ENCODE measurements at regions not wholly inside any gene's neighbourhood (a gene's known extent, or its start where the extent isn't known, plus 50 kb on each side); places are given as distances from the start of the nearest gene placed in this dataset.
"Not testable (repeated sequence)": the region's sequence is repeated elsewhere in the genome, so short reads cannot be mapped to it uniquely, and the experiment has no call there.

DNA sequence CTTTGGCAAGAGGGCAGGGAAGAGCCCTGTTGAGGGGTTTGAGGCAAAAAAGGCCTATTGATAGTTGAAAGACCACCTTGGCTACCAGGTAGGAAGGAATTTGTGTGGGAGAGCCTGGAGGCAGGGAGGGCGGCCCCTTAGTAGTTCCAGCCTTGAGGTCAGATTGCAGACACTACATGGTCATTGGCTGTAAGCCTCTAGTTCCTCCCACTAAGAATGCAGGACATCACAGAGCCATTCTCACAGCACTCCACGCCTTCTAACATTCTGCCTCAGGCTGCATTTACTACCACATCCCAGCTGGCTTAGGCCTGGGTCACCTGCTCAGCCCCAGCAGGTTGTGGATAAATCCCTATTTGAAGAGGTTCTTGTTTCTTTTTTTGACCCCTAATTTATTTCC is 91.0 kb upstream of the SNX9 start:
- Histone ChIP-seq H3K4me3 (ENCODE audit: low read depth, low read length, poor library complexity, severe bottlenecking) (no peak overlapping the region), H3K4me1 (ENCODE audit: insufficient read depth, low read length, poor library complexity, severe bottlenecking) (no peaks in the 10 kb centered on the region), H3K27me3 (replicated peaks; ENCODE audit: insufficient read depth, low read depth, low read length, poor library complexity) (no peaks in the 10 kb centered on the region), H3K9me3 (ENCODE audit: low read depth, low read length, poor library complexity, severe bottlenecking) (no peaks in the 10 kb centered on the region), H3K36me3 (ENCODE audit: insufficient read depth, low read length, poor library complexity, severe bottlenecking) (no peaks in the 10 kb centered on the region), H3K27ac (ENCODE audit: low read depth, low read length, poor library complexity, severe bottlenecking) (no peak overlapping the region)
- ChIA-PET POLR2A (ENCODE audit: low non-redundant PET) (no interaction called here), CTCF (no interaction called here)
- BruUV-seq (replicated peaks) = no TSS peak
- DNase-seq (ENCODE audit: low spot score) = no peak
- no peak for TF ChIP-seq EZH2 (IDR thresholded peaks at IDR 0.05; ENCODE audit: borderline replicate concordance, low read depth, low read length, poor library complexity, severe bottlenecking)
- TF ChIP-seq, protein P1, sequence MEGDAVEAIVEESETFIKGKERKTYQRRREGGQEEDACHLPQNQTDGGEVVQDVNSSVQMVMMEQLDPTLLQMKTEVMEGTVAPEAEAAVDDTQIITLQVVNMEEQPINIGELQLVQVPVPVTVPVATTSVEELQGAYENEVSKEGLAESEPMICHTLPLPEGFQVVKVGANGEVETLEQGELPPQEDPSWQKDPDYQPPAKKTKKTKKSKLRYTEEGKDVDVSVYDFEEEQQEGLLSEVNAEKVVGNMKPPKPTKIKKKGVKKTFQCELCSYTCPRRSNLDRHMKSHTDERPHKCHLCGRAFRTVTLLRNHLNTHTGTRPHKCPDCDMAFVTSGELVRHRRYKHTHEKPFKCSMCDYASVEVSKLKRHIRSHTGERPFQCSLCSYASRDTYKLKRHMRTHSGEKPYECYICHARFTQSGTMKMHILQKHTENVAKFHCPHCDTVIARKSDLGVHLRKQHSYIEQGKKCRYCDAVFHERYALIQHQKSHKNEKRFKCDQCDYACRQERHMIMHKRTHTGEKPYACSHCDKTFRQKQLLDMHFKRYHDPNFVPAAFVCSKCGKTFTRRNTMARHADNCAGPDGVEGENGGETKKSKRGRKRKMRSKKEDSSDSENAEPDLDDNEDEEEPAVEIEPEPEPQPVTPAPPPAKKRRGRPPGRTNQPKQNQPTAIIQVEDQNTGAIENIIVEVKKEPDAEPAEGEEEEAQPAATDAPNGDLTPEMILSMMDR (conservative IDR thresholded peaks at IDR 0.05; ENCODE audit: low read depth, low read length) = no peak
- intact Hi-C loops (cut with micrococcal nuclease; ENCODE audit: unreplicated experiment) = no loop called here

DNA sequence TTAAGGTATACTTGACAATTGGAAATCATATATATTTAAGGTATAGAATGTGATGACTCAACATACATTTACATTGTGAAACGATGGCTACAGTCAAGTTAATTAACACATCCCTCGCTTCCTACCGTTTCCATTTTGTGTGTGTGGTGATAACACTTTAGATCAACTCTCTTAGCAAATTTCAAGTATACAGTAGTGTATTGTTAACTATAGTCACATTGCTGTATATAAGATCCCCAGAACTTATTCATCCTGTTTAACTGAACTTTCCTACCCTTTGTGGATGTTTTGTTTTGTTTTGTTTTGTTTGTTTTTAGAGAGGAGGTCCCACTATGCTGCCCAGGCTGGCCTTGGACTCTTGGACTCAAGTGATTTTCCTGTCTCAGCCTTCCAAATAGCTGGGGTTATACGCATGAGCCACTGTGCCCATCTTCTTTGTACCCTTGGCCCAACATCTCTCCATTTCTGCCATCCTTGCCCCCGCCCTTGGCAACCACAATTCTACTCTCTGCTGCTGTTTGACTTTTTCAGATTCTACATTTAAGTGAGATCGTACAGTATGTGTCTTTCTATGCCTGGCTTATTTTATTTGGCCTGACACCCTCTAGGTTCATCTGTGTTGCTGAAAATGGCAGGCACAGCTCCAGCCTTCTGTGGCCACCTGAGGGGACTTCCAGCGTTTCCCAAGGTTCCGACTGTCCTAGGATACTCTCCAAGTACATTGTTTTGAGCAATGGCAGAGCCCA is 90.5 kb upstream of the SNX9 start:
- CTCF ChIA-PET = no interaction called here
- H3K9me3 ChIP-seq (ENCODE audit: low read depth, low read length, poor library complexity, severe bottlenecking) = no peaks in the 10 kb centered on the region
- no peak overlapping the region for H3K27ac ChIP-seq (ENCODE audit: low read depth, low read length, poor library complexity, severe bottlenecking)
- no TSS peak for BruUV-seq (replicated peaks)
- DNase-seq (ENCODE audit: low spot score) = no peak
- POLR2A ChIA-PET (ENCODE audit: low non-redundant PET) = no interaction called here
- TF ChIP-seq, protein P1 (conservative IDR thresholded peaks at IDR 0.05; ENCODE audit: low read depth, low read length) = no peak
- TF ChIP-seq EZH2 (IDR thresholded peaks at IDR 0.05; ENCODE audit: borderline replicate concordance, low read depth, low read length, poor library complexity, severe bottlenecking) = no peak
- H3K36me3 ChIP-seq (ENCODE audit: insufficient read depth, low read length, poor library complexity, severe bottlenecking) = no peaks in the 10 kb centered on the region
- no peak overlapping the region for H3K4me3 ChIP-seq (ENCODE audit: low read depth, low read length, poor library complexity, severe bottlenecking)
- H3K27me3 ChIP-seq (replicated peaks; ENCODE audit: insufficient read depth, low read depth, low read length, poor library complexity) = no peaks in the 10 kb centered on the region
- H3K4me1 ChIP-seq (ENCODE audit: insufficient read depth, low read length, poor library complexity, severe bottlenecking) = no peaks in the 10 kb centered on the region
- intact Hi-C loops (cut with micrococcal nuclease; ENCODE audit: unreplicated experiment) = no loop called here

DNA sequence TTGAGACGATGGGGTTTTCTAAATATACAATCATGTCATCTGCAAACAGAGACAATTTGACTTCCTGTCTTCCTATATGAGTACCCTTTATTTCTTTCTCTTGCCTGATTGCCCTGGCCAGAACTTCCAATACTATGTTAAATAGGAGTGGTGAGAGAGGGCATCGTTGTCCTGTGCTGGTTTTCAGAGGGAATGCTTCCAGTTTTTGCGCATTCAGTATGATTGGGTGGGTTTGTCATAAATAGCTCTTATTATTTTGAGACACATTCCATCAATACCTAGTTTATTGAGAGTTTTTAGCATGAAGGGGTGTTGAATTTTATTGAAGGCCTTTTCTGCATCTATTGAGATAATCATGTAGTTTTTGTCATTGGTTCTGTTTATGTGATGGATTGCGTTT is 86.5 kb upstream of the SNX9 start:
- BruUV-seq (replicated peaks); POLR2A ChIA-PET (ENCODE audit: low non-redundant PET); DNase-seq (ENCODE audit: low spot score); H3K9me3 ChIP-seq (ENCODE audit: low read depth, low read length, poor library complexity, severe bottlenecking); H3K27ac ChIP-seq (ENCODE audit: low read depth, low read length, poor library complexity, severe bottlenecking); H3K4me1 ChIP-seq (ENCODE audit: insufficient read depth, low read length, poor library complexity, severe bottlenecking); H3K36me3 ChIP-seq (ENCODE audit: insufficient read depth, low read length, poor library complexity, severe bottlenecking); H3K27me3 ChIP-seq (replicated peaks; ENCODE audit: insufficient read depth, low read depth, low read length, poor library complexity); H3K4me3 ChIP-seq (ENCODE audit: low read depth, low read length, poor library complexity, severe bottlenecking); CTCF ChIA-PET; intact Hi-C loops (cut with micrococcal nuclease; ENCODE audit: unreplicated experiment): not testable (repeated sequence)

DNA sequence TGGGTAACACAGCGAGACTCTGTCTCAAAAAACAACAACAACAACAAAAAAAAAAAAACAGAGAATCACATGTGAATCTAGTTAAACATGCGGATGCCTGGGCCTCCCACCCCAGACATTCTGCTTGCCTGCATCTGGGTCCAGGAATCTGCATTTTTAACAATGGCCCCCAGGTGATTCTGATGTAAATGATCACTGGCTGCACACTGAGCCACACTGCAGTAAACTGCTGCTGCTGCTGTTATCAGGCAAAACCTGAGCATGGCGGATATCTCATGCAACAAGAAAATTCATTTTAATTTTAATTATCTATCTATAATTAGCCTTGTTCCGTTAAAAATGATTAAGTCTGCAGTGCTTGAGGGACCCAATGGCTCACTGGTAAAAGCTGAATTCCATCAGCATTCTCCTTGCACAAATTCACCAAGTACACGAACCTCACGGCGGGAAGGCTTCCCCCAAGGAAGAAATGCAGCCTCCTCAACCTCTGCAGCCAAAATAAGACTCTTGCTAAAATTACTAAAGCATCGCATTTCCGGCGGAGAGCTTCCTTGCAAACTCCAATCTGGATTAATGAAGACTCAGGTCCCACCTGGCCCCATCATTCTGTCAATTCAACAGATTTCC is 81.6 kb upstream of the SNX9 start:
- intact Hi-C loops (cut with micrococcal nuclease; ENCODE audit: unreplicated experiment) = no loop called here
- H3K27ac ChIP-seq (ENCODE audit: low read depth, low read length, poor library complexity, severe bottlenecking) = no peak overlapping the region
- DNase-seq (ENCODE audit: low spot score) = no peak
- ChIA-PET POLR2A (ENCODE audit: low non-redundant PET) (no interaction called here), CTCF (no interaction called here)
- H3K4me3 ChIP-seq (ENCODE audit: low read depth, low read length, poor library complexity, severe bottlenecking) = no peak overlapping the region
- TF ChIP-seq, protein P1 (conservative IDR thresholded peaks at IDR 0.05; ENCODE audit: low read depth, low read length) = no peak
- TF ChIP-seq EZH2 (IDR thresholded peaks at IDR 0.05; ENCODE audit: borderline replicate concordance, low read depth, low read length, poor library complexity, severe bottlenecking) = no peak
- H3K27me3 ChIP-seq (replicated peaks; ENCODE audit: insufficient read depth, low read depth, low read length, poor library complexity) = no peaks in the 10 kb centered on the region
- no peaks in the 10 kb centered on the region for H3K36me3 ChIP-seq (ENCODE audit: insufficient read depth, low read length, poor library complexity, severe bottlenecking)
- BruUV-seq (replicated peaks) = no TSS peak
- no peaks in the 10 kb centered on the region for H3K4me1 ChIP-seq (ENCODE audit: insufficient read depth, low read length, poor library complexity, severe bottlenecking)
- no peaks in the 10 kb centered on the region for H3K9me3 ChIP-seq (ENCODE audit: low read depth, low read length, poor library complexity, severe bottlenecking)
